Right lobe of liver (tissue), 6 donors: ENCODE measurements at regions not wholly inside any gene's neighbourhood (a gene's known extent, or its start where the extent isn't known, plus 50 kb on each side); places are given as distances from the start of the nearest gene placed in this dataset.

Experiments used
- ATAC-seq, 4 donors: fragments of 200-7000 bp; cut with Tn5 transposase; one replicate each; pipeline ENCODE4 v1.9.1; 2020; ENCODE audit warnings: mild to moderate bottlenecking in 4 of 4, moderate library complexity in 4 of 4
- DNase-seq, 3 donors: peaks; one replicate each; pipeline ENCODE4 v3.0.0-alpha.2; 2020
- H3K27ac ChIP-seq, 3 donors: fragments of 200-600 bp; one replicate each; pipeline ENCODE4 v1.8.0; 2022
- H3K27me3 ChIP-seq, 2 donors: fragments of 200-600 bp; one replicate each; pipeline ENCODE4 v1.8.0; 2022
- H3K36me3 ChIP-seq, 4 donors: fragments of 200-600 bp; sonication (generic) in 1 of 4; one replicate each; pipeline versions ENCODE4 v1.5.1 to v1.8.0; 2017 to 2022; ENCODE audit warnings: control low read depth in 1 of 4
- H3K4me1 ChIP-seq, 4 donors: fragments of 200-600 bp; sonication (generic) in 1 of 4; one replicate each; pipeline versions ENCODE4 v1.5.1 to v1.8.0; 2017 to 2022; ENCODE audit warnings: control low read depth in 1 of 4
- H3K4me3 ChIP-seq, 3 donors: fragments of 200-600 bp; one replicate each; pipeline ENCODE4 v1.8.0; 2022
- H3K9me3 ChIP-seq, 4 donors: fragments of 200-600 bp; sonication (generic) in 1 of 4; one replicate each; pipeline versions ENCODE4 v1.5.1 to v1.8.0; 2017 to 2022; ENCODE audit warnings: control low read depth in 1 of 4
- CTCF ChIP-seq, 4 donors: fragments of 200-600 bp in 3 of 4; fragments of 450-650 bp in 1 of 4; IDR thresholded peaks; one replicate each; pipeline versions ENCODE4 v1.5.1 to v1.8.0; 2016 to 2022; ENCODE audit warnings: antibody characterized with exemption in 4 of 4, mild to moderate bottlenecking in 2 of 4
- POLR2A ChIP-seq: fragments of 450-650 bp; IDR thresholded peaks from one replicate; pipeline ENCODE4 v1.6.1; 2017; ENCODE audit warnings: antibody characterized with exemption, mild to moderate bottlenecking
- WGBS: methylation state at CpG from one replicate; pipeline ENCODE4 v1.1.6; 2018; ENCODE audit warnings: low coverage, low lambda C conversion rate; ENCODE audit not compliant: insufficient coverage; ENCODE audit errors: missing lambda C conversion rate; 5-methylcytosine and 5-hydroxymethylcytosine counted together
- intact Hi-C, 2 donors: fragments of 100-400 bp; cut with DNase I; formaldehyde crosslinking; loops; one replicate each; pipeline versions ENCODE4 v1.11.2 to v1.14.1; 2022
- donor health status: DM: no; HTN: yes; CAD: no.
- donor health status: DM: no; HTN: no; CAD: no.
- donor health status: DM: no; HTN: no; CAD: no.
- donor health status: DM: no; HTN: yes; CAD: no.
- donor health status: DM: no; HTN: yes; CAD: no.

- WGBS, result 46% methylated on average over 7 of the region's 7 CpGs
- Histone ChIP-seq H3K4me1 (no peaks in the 10 kb centered on the region), H3K27me3 (no peaks in the 10 kb centered on the region), H3K36me3 (no peaks in the 10 kb centered on the region), H3K4me3 (no peak overlapping the region), H3K27ac (no peak overlapping the region), H3K9me3 (no peaks in the 10 kb centered on the region)
- no peak for ATAC-seq
- intact Hi-C loops, result no loop called here
- DNase-seq, result no peak
- TF ChIP-seq POLR2A (no peak), CTCF (IDR thresholded peaks at IDR 0.05) (no peak)
These were observed 346.3 kb downstream of the TMEM167A start for GRCh38 chr5:82730913-82731312.

- ATAC-seq, result no peak
- Histone ChIP-seq H3K9me3 (no peaks in the 10 kb centered on the region), H3K4me3 (no peak overlapping the region), H3K27me3 (no peaks in the 10 kb centered on the region), H3K27ac (no peak overlapping the region), H3K4me1 (no peaks in the 10 kb centered on the region), H3K36me3 (no peaks in the 10 kb centered on the region)
- intact Hi-C loops, result no loop called here
- DNase-seq, result no peak
- TF ChIP-seq CTCF (IDR thresholded peaks at IDR 0.05), result no peak
- no peak for TF ChIP-seq POLR2A
- 55% methylated on average over 8 of the region's 9 CpGs for WGBS
These were observed 348.1 kb downstream of the TMEM167A start for GRCh38 chr5:82728926-82729702.

GRCh38 chr5:82723168-82723567 lies 354.0 kb downstream of the TMEM167A start:
- TF ChIP-seq POLR2A (no peak), CTCF (IDR thresholded peaks at IDR 0.05) (no peak)

GRCh38 chr5:82721087-82721410 lies 356.1 kb downstream of the TMEM167A start:
- no peak for ATAC-seq
- Histone ChIP-seq H3K36me3 (no peaks in the 10 kb centered on the region), H3K4me1 (no peaks in the 10 kb centered on the region), H3K9me3 (no peaks in the 10 kb centered on the region), H3K4me3 (no peak overlapping the region), H3K27me3 (no peaks in the 10 kb centered on the region), H3K27ac (no peak overlapping the region)
- no peak for DNase-seq
- intact Hi-C loops, result no loop called here
- 67% methylated on average over 1 of the region's 1 CpG for WGBS
- TF ChIP-seq POLR2A (no peak), CTCF (IDR thresholded peaks at IDR 0.05) (no peak)

More at GRCh38 chr5:82723168-82723567, 354.0 kb downstream of the TMEM167A start:
- ATAC-seq, result no peak
- intact Hi-C loops, result no loop called here
- WGBS, result 52% methylated on average over 3 of the region's 3 CpGs
- Histone ChIP-seq H3K27me3 (no peaks in the 10 kb centered on the region), H3K27ac (no peak overlapping the region), H3K4me1 (no peaks in the 10 kb centered on the region), H3K36me3 (no peaks in the 10 kb centered on the region), H3K9me3 (no peaks in the 10 kb centered on the region), H3K4me3 (no peak overlapping the region)
- no peak for DNase-seq
